K562 (cell line): ENCODE measurements at regions not wholly inside any gene's neighbourhood (a gene's known extent, or its start where the extent isn't known, plus 50 kb on each side); places are given as distances from the start of the nearest gene placed in this dataset.
A peak's percentile ranks its signal among the peaks of the same experiment; 100 is the strongest.

Experiments used
- ATAC-seq: fragments of 200-7000 bp; cut with Tn5 transposase; 3 replicates; pipeline ENCODE4 v1.9.1; 2020; ENCODE audit warnings: moderate library complexity
- BruUV-seq: library from RNA; stranded (reverse); fragments of 400-500 nt; replicated peaks from 2 replicates; lab custom pipeline; 2021; lab: Mats Ljungman, UMichigan
- CTCF ChIA-PET: fragments of 300-600 bp; formaldehyde crosslinking; extraction: SDS; loops from one replicate; lab custom pipeline; 2021; ENCODE audit warnings: low intra/inter-chr PET ratio; lab: Yijun Ruan, JAX
- POLR2A ChIA-PET: fragments of 300-600, 350-650 bp; sonication (Branson Sonifier 250); formaldehyde crosslinking; extraction: SDS; loops from one replicate; lab custom pipeline; 2021; ENCODE audit warnings: antibody characterized with exemption, inconsistent platforms; lab: Yijun Ruan, JAX
- DNase-seq, 4 experiments: peaks; one replicate each; pipeline versions ENCODE4 v3.0.0 to v3.0.0-alpha.2; 2011 to 2018; ENCODE audit warnings: low spot score in 3 of 4, mixed read lengths in 3 of 4; ENCODE audit errors: extremely low read depth in 1 of 4
- FAIRE-seq: peaks from 2 replicates; lab custom pipeline; 2011; peaks lifted over from hg19 to GRCh38; lab: Jason Lieb, UNC
- H2AFZ ChIP-seq: 2 replicates; pipeline ENCODE4 v1.6.0; 2011; ENCODE audit warnings: low read depth, low read length, control low read depth, inconsistent platforms
- H3K27ac ChIP-seq: fragments of 200-600 bp; 3 replicates; pipeline ENCODE4 v1.8.0; 2011; ENCODE audit warnings: low read depth, mild to moderate bottlenecking, control low read depth, inconsistent platforms, low read length, moderate library complexity, mixed read lengths; ENCODE audit errors: extremely low read depth
- H3K27me3 ChIP-seq, 2 experiments: fragments of 300-600 bp in 1 of 2; 2 replicates in 1 of 2; 3 replicates in 1 of 2; pipeline versions ENCODE4 v1.6.0 to v1.8.0; 2011; ENCODE audit warnings: inconsistent platforms in 2 of 2, low read length in 2 of 2, mild to moderate bottlenecking in 1 of 2, mixed read lengths in 1 of 2, moderate library complexity in 1 of 2; ENCODE audit not compliant: control insufficient read depth in 2 of 2, insufficient read depth in 2 of 2
- H3K36me3 ChIP-seq: fragments of 300-600 bp; 3 replicates; pipeline ENCODE4 v1.8.0; 2011; ENCODE audit warnings: mild to moderate bottlenecking, low read length, inconsistent platforms; ENCODE audit not compliant: control insufficient read depth, insufficient read depth
- H3K4me1 ChIP-seq, 2 experiments: fragments of 200-600 bp in 1 of 2; replicated peaks in 1 of 2; 2 replicates in 1 of 2; 3 replicates in 1 of 2; pipeline versions ENCODE4 v1.5.1 to v1.8.0; 2011; ENCODE audit warnings: inconsistent platforms in 2 of 2, low read length in 2 of 2, mild to moderate bottlenecking in 1 of 2, mixed read lengths in 1 of 2, moderate library complexity in 1 of 2; ENCODE audit not compliant: control insufficient read depth in 2 of 2, insufficient read depth in 2 of 2
- H3K4me2 ChIP-seq: 2 replicates; pipeline ENCODE4 v1.6.1; 2011; ENCODE audit warnings: low read length, control low read depth, inconsistent platforms, mixed read lengths; ENCODE audit not compliant: insufficient read depth
- H3K4me3 ChIP-seq: fragments of 200-600 bp; sonication (generic), shearing (Covaris generic); 2 replicates; pipeline ENCODE4 v1.5.1; 2016; ENCODE audit warnings: control low read depth, inconsistent platforms
- H3K79me2 ChIP-seq: fragments of 200-600 bp; 3 replicates; pipeline ENCODE4 v1.8.0; 2011; ENCODE audit warnings: low read length, inconsistent platforms; ENCODE audit not compliant: control insufficient read depth, insufficient read depth
- H3K9ac ChIP-seq, 2 experiments: 2 replicates each; pipeline versions ENCODE4 v1.6.0 to v1.6.1; 2011; ENCODE audit warnings: low read depth in 2 of 2, low read length in 2 of 2, control low read depth in 1 of 2, inconsistent platforms in 1 of 2, mild to moderate bottlenecking in 1 of 2, mixed read lengths in 1 of 2; ENCODE audit not compliant: insufficient read depth in 1 of 2
- H3K9me1 ChIP-seq: one replicate; pipeline ENCODE4 v1.6.0; 2011; ENCODE audit warnings: inconsistent platforms, mild to moderate bottlenecking, low read length, moderate library complexity; ENCODE audit not compliant: control insufficient read depth, insufficient read depth
- H3K9me3 ChIP-seq: replicated peaks from 2 replicates; pipeline ENCODE4 v1.5.1; 2011; ENCODE audit warnings: low read depth, low read length, inconsistent platforms; ENCODE audit not compliant: control insufficient read depth, insufficient read depth
- H4K20me1 ChIP-seq: replicated peaks from 2 replicates; pipeline ENCODE4 v1.6.1; 2011; ENCODE audit warnings: low read length, inconsistent platforms, mixed read lengths; ENCODE audit not compliant: control insufficient read depth, insufficient read depth
- BMI1 ChIP-seq: fragments of 150-350 bp; IDR thresholded peaks from 2 replicates; pipeline ENCODE4 v1.6.1; 2014; ENCODE audit warnings: low read length
- CEBPB ChIP-seq: fragments of 450-650 bp; IDR thresholded peaks from 2 replicates; pipeline ENCODE4 v1.6.1; 2016; ENCODE audit warnings: missing genetic modification characterization, missing compliant biosample characterization
- HNRNPUL1 ChIP-seq: fragments of 200-400 bp; formaldehyde crosslinking; IDR thresholded peaks from 2 replicates; pipeline ENCODE4 v1.6.1; 2017; ENCODE audit warnings: low read length
- NCOA4 ChIP-seq: fragments of 450-650 bp; IDR thresholded peaks from 2 replicates; pipeline ENCODE4 v1.6.1; 2018; ENCODE audit warnings: mild to moderate bottlenecking; ENCODE audit not compliant: partially characterized antibody
- SETDB1 ChIP-seq: IDR thresholded peaks from one replicate; pipeline ENCODE4 v1.6.1; 2012; ENCODE audit warnings: low read length, control low read depth, inconsistent platforms
- SP1 ChIP-seq: sonication (generic); formaldehyde crosslinking; IDR thresholded peaks from 2 replicates; pipeline ENCODE4 v1.8.1; 2022; ENCODE audit warnings: mild to moderate bottlenecking, missing genetic modification reagents
- SP2 ChIP-seq: IDR thresholded peaks from 2 replicates; pipeline ENCODE4 v1.6.1; 2011; ENCODE audit warnings: mild to moderate bottlenecking, low read depth, low read length, moderate library complexity; ENCODE audit not compliant: poor library complexity, severe bottlenecking; ENCODE audit errors: extremely low read depth
- ZBTB34 ChIP-seq: fragments of 250-450 bp; sonication (Bioruptor Pico); IDR thresholded peaks from 2 replicates; pipeline ENCODE4 v1.8.0; 2021; ENCODE audit warnings: mild to moderate bottlenecking, moderate library complexity
- ZNF589 ChIP-seq: fragments of 200-800 bp; sonication (Bioruptor generic); IDR thresholded peaks from 2 replicates; pipeline ENCODE4 v1.6.1; 2016; ENCODE audit warnings: low read depth, missing genetic modification characterization, missing compliant biosample characterization
- WGBS: fragments of 100-300 bp; shearing (Covaris generic); methylation state at CpG from one replicate; pipeline ENCODE4 v1.1.6; 2016; ENCODE audit warnings: low coverage, mixed read lengths; ENCODE audit not compliant: insufficient coverage; ENCODE audit errors: missing lambda C conversion rate; 5-methylcytosine and 5-hydroxymethylcytosine counted together
- in situ Hi-C: fragments of 300-500 bp; cut with MboI; formaldehyde crosslinking; loops from 4 replicates; pipeline ENCODE4 v1.15.0; 2018; ENCODE audit warnings: inconsistent platforms, mixed read lengths
- intact Hi-C: fragments of 100-400 bp; cut with micrococcal nuclease; formaldehyde crosslinking; loops from 2 replicates; pipeline ENCODE4 v1.14.2; 2022

- Histone ChIP-seq H3K36me3 (no peaks in the 10 kb centered on the region), H3K9ac (no peak overlapping the region), H2AFZ (no peak overlapping the region), H3K4me3 (no peak overlapping the region), H4K20me1 (no peaks in the 10 kb centered on the region), H3K9me1 (no peaks in the 10 kb centered on the region), H3K27ac (no peak overlapping the region), H3K4me2 (no peak overlapping the region), H3K4me1 (no peaks in the 10 kb centered on the region), H3K79me2 (no peaks in the 10 kb centered on the region), H3K27me3 (peaks cover 0 to under 1% of the 10 kb centered on the region in 2 experiments; a peak in 2 of 5 replicates), H3K9me3 (no peaks in the 10 kb centered on the region)
- CTCF ChIA-PET, result no interaction called here
- intact Hi-C loops, result no loop called here
- no peak for FAIRE-seq
- DNase-seq, result no peak
- ATAC-seq, result no peak
- 23% methylated on average over 4 of the region's 4 CpGs for WGBS
- TF ChIP-seq SP2, result no peak
- TF ChIP-seq CEBPB, result peak; percentile 28; the same call in 1 of the 2 replicates
- BruUV-seq, result no TSS peak
- POLR2A ChIA-PET, result no interaction called here
- in situ Hi-C loops, result no loop called here
These were observed 371.9 kb upstream of the TBL1XR1 start for GRCh38 chr3:177569193-177569592.

- DNase-seq (no peak), ATAC-seq (no peak), FAIRE-seq (no peak)
- Histone ChIP-seq H3K9ac (no peak overlapping the region), H3K27me3 (peaks cover 0 to 6% of the 10 kb centered on the region in 2 experiments; a peak in 2 of 5 replicates), H3K4me3 (no peak overlapping the region), H3K9me1 (no peaks in the 10 kb centered on the region), H3K9me3 (no peaks in the 10 kb centered on the region), H2AFZ (no peak overlapping the region), H3K36me3 (no peaks in the 10 kb centered on the region), H3K4me1 (no peaks in the 10 kb centered on the region), H3K4me2 (no peak overlapping the region), H3K27ac (no peak overlapping the region), H4K20me1 (no peaks in the 10 kb centered on the region), H3K79me2 (no peaks in the 10 kb centered on the region)
- 52% methylated on average over 4 of the region's 4 CpGs for WGBS
- intact Hi-C loops, result no loop called here
- CTCF ChIA-PET, result no interaction called here
- in situ Hi-C loops, result no loop called here
- POLR2A ChIA-PET, result no interaction called here
- no TSS peak for BruUV-seq
- TF ChIP-seq ZBTB34 (CRISPR knock-in tag), result no peak
- TF ChIP-seq SETDB1, result no peak
- TF ChIP-seq BMI1, result no peak
- TF ChIP-seq ZNF589, result no peak
- TF ChIP-seq SP1, result no peak
- no peak for TF ChIP-seq NCOA4
- no peak for TF ChIP-seq HNRNPUL1
These were observed 372.8 kb upstream of the TBL1XR1 start for GRCh38 chr3:177569875-177570657.
